Heart left ventricle (tissue), 13 donors: ENCODE measurements at regions not wholly inside any gene's neighbourhood (a gene's known extent, or its start where the extent isn't known, plus 50 kb on each side); places are given as distances from the start of the nearest gene placed in this dataset.

Experiments used
- CTCF ChIP-seq, 12 donors: fragments of 200-600 bp; sonication (generic) in 4 of 12; IDR thresholded peaks; one replicate each; pipeline versions ENCODE4 v1.5.0 to v1.8.0; 2018 to 2022; ENCODE audit warnings: antibody characterized with exemption in 12 of 12, mild to moderate bottlenecking in 5 of 12
- POLR2A ChIP-seq, 2 donors: fragments of 450-650 bp; IDR thresholded peaks; one replicate each; pipeline ENCODE4 v1.6.1; 2017; ENCODE audit warnings: antibody characterized with exemption in 2 of 2, mild to moderate bottlenecking in 2 of 2, moderate library complexity in 2 of 2
- donor health status: ischemic (EF 13 %, LVEDD 7.1; RV severe dilation, severe dysfunction).
- donor health status: DM: no; HTN: yes; CAD: no.
- donor health status: DM: no; HTN: no; CAD: no.
- donor health status: ischemic (EF 25% LVEDD 6.9; RV normal size, moderate dysfunction).
- donor health status: ischemic (EF 25% LVEDD 5.7; RV mildly dilated, moderate dysfunction).
- donor health status: ischemic (EF 35%, LVEDD 5.7; RV mildly dilated, moderate dysfunction).
- donor health status: nonischemic (EF 11% LVEDD 7.7; RV severe dilation, severe dysfunction).
- donor health status: DM: yes; HTN: yes; CAD: no.
- donor health status: PGD.
- donor health status: ischemic (EF 29% LVEDD 5.4; RV normal size, mild dysfunction).
- donor health status: nonischemic (EF 23%, LVEDD 6.1; RV moderate dilation, normal function).

GRCh38 chr9:79289856-79290255 is 281.9 kb upstream of the TLE4 start:
- no peak for TF ChIP-seq CTCF (IDR thresholded peaks at IDR 0.05)
- no peak for TF ChIP-seq POLR2A (IDR thresholded peaks at IDR 0.05)
